Right forelimb (tissue), 1 donor: ENCODE measurements at regions not wholly inside any gene's neighbourhood (a gene's known extent, or its start where the extent isn't known, plus 50 kb on each side); places are given as distances from the start of the nearest gene placed in this dataset.
"Not testable (repeated sequence)": the region's sequence is repeated elsewhere in the genome, so short reads cannot be mapped to it uniquely, and the experiment has no call there.

ENCODE experiments used
- DNase-seq: peaks from one replicate; pipeline ENCODE4 v3.0.0-alpha.2; 2018

GRCh38 chr6:137933696-137934095, 66.6 kb downstream of the TNFAIP3 start:
- DNase-seq: peak; percentile 65

GRCh38 chr6:137936798-137937197, 69.7 kb downstream of the TNFAIP3 start:
- no peak for DNase-seq

DNA sequence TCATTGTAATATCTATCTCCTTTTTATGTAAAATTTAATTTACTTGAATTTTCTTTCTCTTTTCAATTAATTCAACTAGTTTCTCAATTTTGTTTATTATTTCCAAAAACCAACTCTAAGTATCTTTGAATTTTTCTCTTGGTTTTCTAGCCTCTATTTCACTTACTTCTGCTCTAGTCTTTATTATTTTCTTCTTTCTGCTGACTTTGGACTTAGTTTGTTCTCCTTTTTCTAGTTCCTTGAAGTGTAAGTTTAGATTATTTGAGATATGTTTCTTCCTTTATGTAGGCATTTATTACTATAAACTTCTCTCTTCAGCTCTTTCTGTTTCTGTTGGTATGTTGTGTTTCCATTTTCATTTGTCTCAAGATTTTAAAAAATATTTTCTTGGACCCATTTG, 70.8 kb downstream of the TNFAIP3 start:
- DNase-seq: no peak

GRCh38 chr6:137938770-137939379, 71.8 kb downstream of the TNFAIP3 start:
- no peak for DNase-seq

DNA sequence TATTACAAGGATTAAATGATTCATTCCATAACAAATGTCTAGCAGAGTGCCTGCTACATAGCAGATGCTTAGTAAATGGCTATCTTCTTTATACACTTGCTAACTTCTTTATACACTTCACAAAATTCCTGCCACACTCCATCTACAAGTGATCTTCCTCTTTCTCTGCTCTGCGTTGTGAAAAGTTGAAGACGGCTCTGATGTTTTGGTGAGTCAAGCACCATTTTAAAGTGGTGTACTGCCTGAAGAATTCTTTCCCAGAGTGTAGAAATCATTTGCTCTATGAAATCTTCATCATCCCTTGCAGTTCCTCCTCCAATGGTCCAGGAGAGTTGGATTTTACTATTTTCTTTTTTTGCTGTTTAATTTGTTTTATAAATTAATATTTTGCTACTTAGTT, 74.9 kb downstream of the TNFAIP3 start:
- no peak for DNase-seq

- DNase-seq: no peak
Observed at GRCh38 chr6:137942736-137943135, 75.7 kb downstream of the TNFAIP3 start.

- not testable (repeated sequence) for DNase-seq
Observed at GRCh38 chr6:137944381-137944780, 77.3 kb downstream of the TNFAIP3 start.

- DNase-seq: no peak
Observed at GRCh38 chr6:137944793-137945498, 77.9 kb downstream of the TNFAIP3 start.

DNA sequence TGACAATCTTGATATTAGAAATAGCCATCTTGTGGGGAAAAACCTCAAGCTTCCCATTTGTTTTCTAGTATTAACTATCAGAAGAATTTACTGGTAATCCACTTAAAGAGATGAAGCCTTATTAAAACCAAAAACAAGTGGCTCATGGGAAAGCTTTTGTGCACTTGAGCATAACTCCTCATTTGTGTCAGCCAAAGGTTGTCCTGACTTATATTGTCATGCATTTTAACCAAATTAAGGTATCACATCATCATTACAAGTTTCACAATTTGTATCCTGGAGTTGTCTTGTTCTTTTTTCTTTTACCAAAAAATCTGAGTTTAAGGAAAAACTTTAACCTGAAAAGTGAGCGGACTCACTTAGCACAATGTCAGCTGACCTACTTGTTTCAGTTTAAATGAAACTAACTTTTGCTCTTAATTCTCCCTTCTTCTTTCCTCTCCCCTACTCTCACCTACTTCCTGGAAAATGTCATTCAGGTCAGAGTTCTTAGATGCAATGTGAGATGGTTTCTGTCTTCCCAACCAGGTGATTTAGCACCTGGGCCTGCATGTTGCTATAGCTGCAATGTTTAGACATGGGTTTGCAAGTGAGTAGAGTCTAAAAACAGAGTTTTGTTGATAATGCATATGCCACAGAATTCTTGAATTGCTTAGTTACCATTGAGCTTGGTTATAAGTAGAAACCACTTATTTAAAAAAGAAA, 82.8 kb downstream of the TNFAIP3 start:
- DNase-seq: no peak

DNA sequence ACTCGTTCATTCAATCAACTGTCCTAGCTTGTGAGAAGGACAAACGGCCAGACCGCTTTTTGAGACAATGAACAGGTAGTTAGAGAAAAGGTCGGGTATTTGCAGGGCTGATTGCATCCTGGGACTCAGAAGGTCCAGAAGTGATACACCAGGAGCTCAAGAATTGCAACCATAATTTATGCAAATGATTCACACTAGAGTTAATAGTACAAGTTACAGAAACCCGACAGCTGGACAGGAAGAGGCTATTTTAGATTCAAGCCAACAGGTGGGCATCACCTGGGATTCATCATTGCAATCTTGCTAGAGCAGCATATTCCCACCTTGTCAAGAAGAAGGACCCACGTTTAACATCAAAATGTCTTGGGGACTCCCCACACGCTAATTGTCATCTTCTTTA, 83.5 kb downstream of the TNFAIP3 start:
- DNase-seq: no peak

GRCh38 chr6:137951064-137951597, 84.1 kb downstream of the TNFAIP3 start:
- DNase-seq: no peak

- DNase-seq: no peak
Observed at GRCh38 chr6:137952247-137952646, 85.2 kb downstream of the TNFAIP3 start.

DNA sequence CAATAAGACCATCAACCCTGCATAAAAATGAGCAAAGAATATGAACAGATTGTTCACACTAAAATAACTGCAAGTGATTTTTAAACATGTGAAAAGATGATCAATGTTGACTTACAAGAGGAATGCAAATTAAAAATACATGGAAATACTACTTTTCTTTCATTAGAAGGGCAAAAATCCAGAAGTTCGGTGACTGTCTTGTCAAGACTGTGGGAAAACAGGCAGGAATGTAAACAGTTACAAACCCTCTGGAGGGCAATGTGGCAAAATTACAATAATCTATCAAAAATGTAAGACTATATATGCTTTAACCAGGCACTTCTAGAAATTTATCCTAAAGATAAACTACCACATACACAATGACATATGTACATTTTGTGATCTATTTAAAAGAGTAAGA, 86.7 kb downstream of the TNFAIP3 start:
- DNase-seq: no peak

GRCh38 chr6:137954253-137954652, 87.2 kb downstream of the TNFAIP3 start:
- no peak for DNase-seq

- no peak for DNase-seq
Observed at GRCh38 chr6:137956098-137956488, 89.0 kb downstream of the TNFAIP3 start.

DNA sequence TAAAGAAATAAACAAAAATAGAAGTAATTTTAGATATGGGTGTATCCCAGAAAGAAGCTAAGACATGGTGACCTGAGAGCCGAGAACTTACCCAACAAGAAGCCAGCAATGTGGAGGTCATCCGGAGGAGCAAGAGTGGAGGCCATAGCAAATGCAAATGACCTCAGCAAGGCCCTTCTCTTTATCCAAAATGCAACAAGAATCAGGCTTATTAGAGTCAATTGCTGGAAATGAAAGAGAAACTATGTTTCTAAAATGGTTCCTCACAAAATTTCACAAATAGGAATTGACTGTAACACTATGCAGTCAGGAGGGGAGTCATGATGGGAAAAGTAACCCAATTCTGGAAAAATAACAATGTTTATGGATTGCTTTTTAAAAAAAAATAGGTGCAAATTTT, 90.4 kb downstream of the TNFAIP3 start:
- no peak for DNase-seq

- DNase-seq: no peak
Observed at GRCh38 chr6:137958811-137959565, 91.9 kb downstream of the TNFAIP3 start.

DNA sequence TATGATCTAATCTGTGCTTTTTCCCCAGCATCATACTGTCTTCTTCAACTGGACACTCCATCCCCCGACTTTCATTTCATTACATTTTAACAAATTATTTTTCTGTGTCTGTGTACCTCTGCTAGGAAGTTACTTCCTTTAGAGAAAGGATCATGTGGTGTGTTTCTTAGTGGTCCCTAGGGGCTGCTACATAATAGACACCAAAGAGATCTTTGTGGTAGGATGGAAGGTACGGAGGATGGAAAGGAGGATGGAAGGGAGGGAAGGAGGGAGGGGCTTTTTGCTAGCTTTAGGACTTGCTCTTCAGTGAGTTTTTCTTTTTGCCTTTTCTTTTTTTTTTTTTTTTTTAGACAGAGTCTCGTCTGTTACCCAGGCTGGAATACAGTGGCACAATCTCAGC, 95.7 kb downstream of the TNFAIP3 start:
- no peak for DNase-seq

GRCh38 chr6:137964876-137965275, 97.8 kb downstream of the TNFAIP3 start:
- DNase-seq: no peak

DNA sequence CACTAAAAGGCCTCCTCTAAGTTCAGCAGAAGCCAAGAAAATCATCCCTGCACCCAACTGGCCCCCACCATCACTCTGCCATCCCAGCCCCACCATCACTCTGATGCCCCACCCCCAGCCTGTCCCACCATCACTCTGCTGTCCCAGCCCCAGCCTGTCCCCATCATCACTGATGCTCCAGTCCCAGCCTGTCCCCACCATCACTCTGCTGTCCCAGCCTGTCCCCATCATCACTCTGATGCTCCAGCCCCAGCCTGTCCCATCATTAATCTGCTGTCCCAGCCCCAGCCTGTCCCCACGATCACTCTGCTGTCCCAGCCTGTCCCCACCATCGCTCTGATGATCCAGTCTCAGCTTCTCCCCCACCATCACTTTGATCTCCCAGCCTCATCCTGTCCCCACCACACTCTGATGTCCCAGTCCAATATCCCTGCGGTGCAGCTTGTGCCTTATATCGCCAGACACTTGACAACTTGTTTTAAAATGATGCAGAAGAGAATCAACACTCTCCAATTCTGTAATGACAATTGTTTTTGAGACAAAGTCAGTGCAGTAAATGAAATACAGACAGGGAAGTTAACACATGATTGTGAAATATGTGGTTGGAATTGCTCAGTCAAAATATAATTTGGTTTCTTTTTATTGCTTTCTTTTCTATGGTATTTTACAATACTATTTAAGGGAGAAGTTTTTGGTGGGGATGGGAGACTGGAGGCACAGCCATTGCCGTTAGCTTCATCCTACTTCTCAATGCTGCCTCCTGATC, 100.8 kb downstream of the TNFAIP3 start:
- no peak for DNase-seq

DNA sequence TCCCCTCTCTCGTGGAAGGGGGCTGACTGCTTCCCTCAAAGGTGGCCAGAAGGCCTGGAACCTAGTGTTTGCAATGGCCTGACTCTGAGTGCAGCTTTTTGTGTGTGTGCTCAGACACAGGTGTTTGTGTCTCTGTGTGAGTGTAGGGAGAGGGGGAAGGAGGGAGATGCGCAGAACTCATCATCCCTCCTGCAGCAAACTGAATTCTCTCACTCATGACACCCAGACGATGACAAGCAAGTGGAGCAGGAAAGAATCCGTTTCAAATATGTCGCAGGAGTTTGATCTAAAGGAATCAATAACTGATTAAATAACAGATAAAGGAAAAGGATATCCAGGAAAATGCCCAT, 101.4 kb downstream of the TNFAIP3 start:
- DNase-seq: no peak

DNA sequence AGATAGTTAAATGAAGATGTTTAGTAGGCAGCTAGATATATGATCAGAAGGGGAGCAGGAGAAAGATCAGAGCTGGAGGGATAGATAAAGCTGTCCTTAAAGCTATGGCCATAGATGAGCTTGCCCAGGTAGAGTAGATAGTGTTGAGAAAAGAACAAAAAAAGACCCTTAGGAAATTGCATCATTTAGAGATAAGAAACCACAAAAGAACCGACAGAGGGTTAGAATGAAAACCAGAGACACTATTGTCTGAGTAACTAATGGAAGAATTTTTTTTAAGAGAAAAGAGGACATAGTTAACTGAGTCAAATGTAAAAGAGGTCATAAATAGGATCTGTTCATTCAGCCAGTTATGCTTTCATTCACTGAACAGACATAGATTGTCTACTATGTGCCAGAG, 101.8 kb downstream of the TNFAIP3 start:
- no peak for DNase-seq

- DNase-seq: no peak
Observed at GRCh38 chr6:137969874-137970273, 102.8 kb downstream of the TNFAIP3 start.
